Activated naive CD4-positive, alpha-beta T cell treated with anti-CD3 and anti-CD28 coated beads for 36 hours (primary cell): ENCODE measurements at regions not wholly inside any gene's neighbourhood (a gene's known extent, or its start where the extent isn't known, plus 50 kb on each side); places are given as distances from the start of the nearest gene placed in this dataset.

Experiments
- CTCF ChIA-PET: fragments of 350-600 bp; sonication (Branson Sonifier 250); formaldehyde crosslinking; loops from one replicate; lab custom pipeline; 2021; ENCODE audit warnings: antibody characterized with exemption; lab: Charles Lee
- DNase-seq: peaks from one replicate; pipeline ENCODE4 v3.0.0-alpha.2; 2020
- H3K27ac Mint-ChIP-seq: one replicate; pipeline ENCODE4 v1.8.0; 2021; ENCODE audit warnings: mild to moderate bottlenecking, mixed read lengths
- H3K27me3 Mint-ChIP-seq: one replicate; pipeline ENCODE4 v1.8.0; 2021; ENCODE audit warnings: low read depth, mixed read lengths
- H3K36me3 Mint-ChIP-seq: one replicate; pipeline ENCODE4 v1.8.0; 2021; ENCODE audit warnings: low read depth, mixed read lengths
- H3K4me1 Mint-ChIP-seq: one replicate; pipeline ENCODE4 v1.8.0; 2021; ENCODE audit warnings: low read depth, mixed read lengths
- H3K4me3 Mint-ChIP-seq: one replicate; pipeline ENCODE4 v1.8.0; 2021; ENCODE audit warnings: mild to moderate bottlenecking, moderate library complexity, mixed read lengths
- H3K9me3 Mint-ChIP-seq: one replicate; pipeline ENCODE4 v1.8.0; 2021; ENCODE audit warnings: mixed read lengths
- intact Hi-C: fragments of 100-400 bp; cut with micrococcal nuclease; formaldehyde crosslinking; loops from one replicate; pipeline ENCODE4 v1.15.1; 2023

DNA sequence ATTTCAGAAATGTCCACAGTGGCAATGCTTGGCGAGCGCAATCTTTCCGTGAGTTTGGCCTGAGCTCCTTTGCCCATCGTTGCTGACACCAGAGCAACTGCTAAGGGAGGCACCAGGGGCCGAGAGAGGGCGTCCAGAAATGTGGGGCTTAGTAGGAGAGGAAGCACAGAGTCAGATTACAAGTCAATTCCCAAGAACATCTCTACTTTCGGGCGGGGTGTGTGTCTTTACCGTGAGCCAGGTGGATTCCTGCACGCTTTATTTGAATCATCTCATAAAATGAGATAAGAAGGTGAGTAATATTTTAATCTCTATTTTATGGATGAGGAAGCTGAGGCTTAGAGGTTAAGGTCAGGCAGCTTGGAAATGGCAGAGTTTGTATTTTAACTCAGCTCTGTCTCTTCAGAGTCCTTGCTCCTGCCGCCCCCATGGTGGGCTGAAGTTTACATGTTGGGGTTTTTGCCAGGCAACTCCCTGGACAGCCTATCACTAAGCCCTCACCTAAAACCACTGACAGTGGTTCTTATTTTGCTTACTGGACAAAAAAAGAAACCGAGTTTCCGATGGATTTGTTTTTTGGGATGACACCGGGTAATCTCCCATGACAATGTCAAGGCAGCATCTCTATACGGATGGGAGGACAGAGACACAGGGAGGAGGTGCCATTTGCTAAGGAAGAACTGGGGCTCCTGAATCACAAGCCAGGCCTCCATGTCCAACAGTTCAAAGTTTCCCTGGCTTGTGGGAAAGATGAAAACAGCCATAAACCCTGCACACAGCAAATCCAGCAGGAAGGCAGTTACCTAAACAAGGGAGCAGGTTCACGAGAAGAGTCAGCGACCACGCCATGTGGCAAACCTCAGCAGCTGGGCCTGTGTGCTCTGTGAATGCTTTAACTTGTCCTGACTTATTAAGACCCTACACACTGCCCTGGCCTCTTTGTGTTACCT lies 112.6 kb upstream of the SLC24A3 start:
- Mint-ChIP-seq H3K27me3 (no peaks in the 10 kb centered on the region), H3K27ac (no peak overlapping the region), H3K36me3 (no peaks in the 10 kb centered on the region), H3K9me3 (no peaks in the 10 kb centered on the region), H3K4me1 (no peaks in the 10 kb centered on the region), H3K4me3 (no peak overlapping the region)
- intact Hi-C loops = no loop called here
- no peak for DNase-seq
- CTCF ChIA-PET = no interaction called here

- H3K36me3 Mint-ChIP-seq = no peaks in the 10 kb centered on the region
- H3K27ac Mint-ChIP-seq = no peak overlapping the region
- H3K9me3 Mint-ChIP-seq = no peaks in the 10 kb centered on the region
- intact Hi-C loops = no loop called here
- CTCF ChIA-PET = interaction anchor here (0.6 kb wide), 1 partner anchor 177 kb away, joined by 3 read pairs; no protein-coding TSS in a partner anchor
- DNase-seq = no peak
- no peaks in the 10 kb centered on the region for H3K27me3 Mint-ChIP-seq
- no peaks in the 10 kb centered on the region for H3K4me1 Mint-ChIP-seq
- H3K4me3 Mint-ChIP-seq = no peak overlapping the region
Observed at GRCh38 chr20:19100975-19101374, 111.5 kb upstream of the SLC24A3 start.

GRCh38 chr20:19104186-19104585 lies 108.3 kb upstream of the SLC24A3 start:
- no peaks in the 10 kb centered on the region for H3K27me3 Mint-ChIP-seq
- CTCF ChIA-PET = no interaction called here
- no peaks in the 10 kb centered on the region for H3K36me3 Mint-ChIP-seq
- H3K9me3 Mint-ChIP-seq = no peaks in the 10 kb centered on the region
- DNase-seq = no peak
- H3K27ac Mint-ChIP-seq = no peak overlapping the region
- H3K4me3 Mint-ChIP-seq = no peak overlapping the region
- H3K4me1 Mint-ChIP-seq = no peaks in the 10 kb centered on the region
- intact Hi-C loops = no loop called here

DNA sequence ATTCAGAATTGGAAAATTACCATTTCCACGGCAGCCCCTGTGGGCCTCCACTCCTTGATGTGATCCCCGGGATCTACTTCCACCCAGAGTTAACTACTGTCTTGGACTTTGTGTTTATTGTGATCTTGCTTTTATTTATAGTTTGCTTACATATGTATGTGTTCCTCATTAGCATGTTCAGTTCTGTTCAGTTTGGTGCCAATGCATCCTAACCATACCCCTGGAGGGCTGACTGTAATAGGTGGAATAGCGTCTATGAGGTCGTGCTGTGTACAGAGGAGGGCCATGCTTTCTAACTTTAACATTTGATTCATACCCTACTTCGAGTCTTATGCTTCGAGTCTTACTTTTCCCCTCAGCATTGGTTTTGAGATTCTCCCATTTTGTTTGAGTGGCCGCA lies 104.3 kb upstream of the SLC24A3 start:
- no peaks in the 10 kb centered on the region for H3K36me3 Mint-ChIP-seq
- H3K9me3 Mint-ChIP-seq = no peaks in the 10 kb centered on the region
- H3K27ac Mint-ChIP-seq = no peak overlapping the region
- CTCF ChIA-PET = no interaction called here
- H3K4me1 Mint-ChIP-seq = no peaks in the 10 kb centered on the region
- H3K27me3 Mint-ChIP-seq = no peaks in the 10 kb centered on the region
- no peak overlapping the region for H3K4me3 Mint-ChIP-seq
- intact Hi-C loops = no loop called here
- no peak for DNase-seq

DNA sequence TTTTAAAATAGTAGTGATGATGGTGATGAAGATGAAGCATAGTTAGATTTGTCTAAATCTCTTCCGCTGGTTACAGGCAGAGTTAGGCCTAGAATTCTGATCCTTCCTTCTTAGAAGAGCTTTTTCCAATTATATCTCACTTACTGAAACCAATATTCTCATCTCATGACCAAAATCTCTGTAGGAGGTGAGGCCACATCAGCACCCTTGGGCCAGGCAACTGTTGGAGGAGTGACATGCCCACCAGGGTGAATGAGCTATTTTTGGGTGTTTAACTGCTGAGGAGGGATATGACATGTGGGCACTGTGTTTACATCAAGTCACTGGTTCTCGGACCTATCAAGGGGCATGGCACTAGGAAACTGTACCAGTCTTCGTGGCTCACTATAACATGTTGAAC lies 102.2 kb upstream of the SLC24A3 start:
- Mint-ChIP-seq H3K27ac (no peak overlapping the region), H3K27me3 (no peaks in the 10 kb centered on the region), H3K9me3 (no peaks in the 10 kb centered on the region), H3K36me3 (no peaks in the 10 kb centered on the region), H3K4me1 (no peaks in the 10 kb centered on the region), H3K4me3 (no peak overlapping the region)
- intact Hi-C loops = no loop called here
- CTCF ChIA-PET = no interaction called here
- DNase-seq = no peak

DNA sequence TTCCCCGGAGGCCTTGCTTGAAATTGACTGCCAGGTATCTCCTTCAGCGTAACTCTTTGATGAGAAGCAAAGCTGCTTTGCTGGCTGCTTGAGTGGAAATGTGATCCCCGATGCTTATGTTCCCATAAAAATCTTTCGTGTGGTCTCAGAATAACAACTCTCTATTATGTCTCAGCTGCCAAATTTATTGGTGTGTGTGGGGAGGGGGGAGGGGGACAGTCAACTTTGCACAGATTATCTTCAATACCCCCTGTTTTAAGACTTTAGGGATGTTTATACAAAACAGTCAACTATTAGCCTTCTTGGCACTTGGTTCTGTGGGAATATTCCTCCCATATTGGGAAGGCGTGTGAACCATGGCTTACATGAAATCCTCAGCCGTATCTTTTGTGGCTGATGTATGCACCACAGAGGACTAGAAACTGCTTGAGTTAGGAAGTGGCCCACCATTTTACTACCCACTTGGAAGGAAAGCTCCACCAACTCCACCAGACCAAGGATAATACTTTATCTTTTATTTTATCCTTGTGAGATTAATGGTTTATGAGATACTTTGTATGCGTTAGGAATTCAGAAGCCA lies 101.5 kb upstream of the SLC24A3 start:
- CTCF ChIA-PET = no interaction called here
- no peaks in the 10 kb centered on the region for H3K27me3 Mint-ChIP-seq
- no peaks in the 10 kb centered on the region for H3K36me3 Mint-ChIP-seq
- H3K27ac Mint-ChIP-seq = no peak overlapping the region
- no peak overlapping the region for H3K4me3 Mint-ChIP-seq
- no peaks in the 10 kb centered on the region for H3K9me3 Mint-ChIP-seq
- intact Hi-C loops = no loop called here
- DNase-seq = no peak
- no peaks in the 10 kb centered on the region for H3K4me1 Mint-ChIP-seq

DNA sequence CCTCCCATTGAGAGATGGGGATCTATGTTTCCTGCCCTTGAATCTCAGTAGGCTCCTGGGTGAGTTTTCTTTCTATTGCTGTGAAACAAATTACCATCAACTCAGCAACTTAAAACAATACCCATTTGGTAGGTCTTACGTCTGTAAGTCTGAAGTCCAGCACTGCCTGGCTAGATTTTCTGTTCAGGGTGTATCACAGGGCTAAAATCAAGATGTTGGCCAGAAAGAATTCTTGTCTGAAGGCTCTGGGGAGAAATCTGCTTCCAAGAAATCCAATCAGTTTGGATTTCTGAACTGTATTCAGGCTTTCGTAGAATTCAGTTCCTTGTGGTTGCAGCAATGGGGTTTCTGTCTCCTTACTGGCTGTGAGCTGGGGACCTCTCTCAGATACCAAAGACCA lies 99.6 kb upstream of the SLC24A3 start:
- Mint-ChIP-seq H3K4me1 (no peaks in the 10 kb centered on the region), H3K36me3 (no peaks in the 10 kb centered on the region), H3K27ac (no peak overlapping the region), H3K4me3 (no peak overlapping the region), H3K27me3 (no peaks in the 10 kb centered on the region), H3K9me3 (no peaks in the 10 kb centered on the region)
- DNase-seq = no peak
- CTCF ChIA-PET = no interaction called here
- intact Hi-C loops = no loop called here

GRCh38 chr20:19113343-19113930 lies 99.0 kb upstream of the SLC24A3 start:
- Mint-ChIP-seq H3K27me3 (no peaks in the 10 kb centered on the region), H3K4me3 (no peak overlapping the region), H3K36me3 (no peaks in the 10 kb centered on the region), H3K27ac (no peak overlapping the region), H3K9me3 (no peaks in the 10 kb centered on the region), H3K4me1 (no peaks in the 10 kb centered on the region)
- DNase-seq = no peak
- CTCF ChIA-PET = no interaction called here
- intact Hi-C loops = no loop called here

DNA sequence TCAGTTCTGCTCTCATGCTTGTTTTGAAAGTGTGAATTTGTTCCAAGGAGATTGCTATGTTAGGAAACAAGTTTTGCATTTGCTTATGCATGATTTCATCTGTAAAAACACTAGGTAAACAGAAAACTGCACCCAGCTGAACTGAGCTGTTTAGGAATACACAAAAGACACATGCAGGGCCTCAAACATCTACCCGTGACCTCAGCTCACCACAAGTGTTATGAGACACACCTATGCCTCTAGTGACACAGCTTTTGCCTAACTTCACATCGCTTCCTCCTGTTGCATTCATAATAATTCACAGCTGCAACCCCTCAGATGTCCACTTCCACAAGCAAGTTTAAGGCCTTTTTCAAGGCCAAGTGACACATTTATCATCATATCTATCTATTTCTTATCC lies 98.0 kb upstream of the SLC24A3 start:
- Mint-ChIP-seq H3K27ac (no peak overlapping the region), H3K36me3 (no peaks in the 10 kb centered on the region), H3K27me3 (no peaks in the 10 kb centered on the region), H3K4me1 (no peaks in the 10 kb centered on the region), H3K9me3 (no peaks in the 10 kb centered on the region), H3K4me3 (no peak overlapping the region)
- CTCF ChIA-PET = no interaction called here
- intact Hi-C loops = no loop called here
- no peak for DNase-seq

GRCh38 chr20:19115581-19115980 lies 96.9 kb upstream of the SLC24A3 start:
- H3K36me3 Mint-ChIP-seq = no peaks in the 10 kb centered on the region
- CTCF ChIA-PET = no interaction called here
- no peaks in the 10 kb centered on the region for H3K27me3 Mint-ChIP-seq
- H3K27ac Mint-ChIP-seq = no peak overlapping the region
- no peaks in the 10 kb centered on the region for H3K4me1 Mint-ChIP-seq
- intact Hi-C loops = no loop called here
- no peak for DNase-seq
- no peak overlapping the region for H3K4me3 Mint-ChIP-seq
- H3K9me3 Mint-ChIP-seq = no peaks in the 10 kb centered on the region

GRCh38 chr20:19120011-19120410 lies 92.4 kb upstream of the SLC24A3 start:
- CTCF ChIA-PET = no interaction called here
- intact Hi-C loops = no loop called here
- no peak for DNase-seq
- Mint-ChIP-seq H3K4me3 (no peak overlapping the region), H3K4me1 (no peaks in the 10 kb centered on the region), H3K9me3 (no peaks in the 10 kb centered on the region), H3K27ac (no peak overlapping the region), H3K36me3 (no peaks in the 10 kb centered on the region), H3K27me3 (no peaks in the 10 kb centered on the region)

DNA sequence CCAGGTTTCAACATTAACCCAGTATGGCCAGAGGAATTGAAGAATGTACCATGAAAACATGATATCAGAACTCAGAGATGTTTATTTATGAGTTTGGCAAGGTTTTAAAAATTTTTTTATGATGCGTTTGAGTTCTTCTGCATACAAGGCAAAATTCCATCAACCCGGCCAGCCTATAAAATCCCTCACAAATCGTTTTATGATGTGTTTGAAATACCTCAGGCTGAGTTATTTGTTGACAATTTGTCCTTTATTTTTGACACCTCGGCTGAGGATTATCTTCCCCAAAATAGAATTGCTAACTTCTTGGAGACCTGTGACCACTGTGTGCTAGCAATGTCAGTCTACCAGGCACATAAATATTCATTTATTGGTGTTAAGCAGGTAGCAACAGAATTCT lies 91.9 kb upstream of the SLC24A3 start:
- no peaks in the 10 kb centered on the region for H3K4me1 Mint-ChIP-seq
- intact Hi-C loops = no loop called here
- CTCF ChIA-PET = no interaction called here
- H3K4me3 Mint-ChIP-seq = no peak overlapping the region
- H3K27ac Mint-ChIP-seq = no peak overlapping the region
- H3K27me3 Mint-ChIP-seq = no peaks in the 10 kb centered on the region
- no peak for DNase-seq
- no peaks in the 10 kb centered on the region for H3K9me3 Mint-ChIP-seq
- no peaks in the 10 kb centered on the region for H3K36me3 Mint-ChIP-seq

DNA sequence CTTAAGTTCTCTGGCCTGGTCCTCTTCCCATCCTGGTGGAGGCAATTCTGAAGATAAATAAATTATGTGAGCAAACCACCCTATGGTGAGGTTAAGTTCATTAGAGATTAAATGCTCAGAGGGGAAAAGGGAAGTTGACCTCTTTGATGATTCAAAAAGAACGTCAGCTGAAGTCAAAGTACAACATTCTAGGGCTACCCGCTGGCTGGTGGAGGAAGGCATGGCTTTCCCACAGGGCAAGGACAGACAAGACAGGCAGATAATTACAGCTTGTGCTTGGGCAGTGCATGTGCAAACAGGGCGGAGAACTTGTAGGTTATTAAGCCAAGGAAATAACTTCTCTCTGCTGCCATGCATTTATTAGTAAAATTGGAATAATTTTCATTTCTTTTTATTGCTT lies 91.0 kb upstream of the SLC24A3 start:
- Mint-ChIP-seq H3K4me3 (no peak overlapping the region), H3K27me3 (no peaks in the 10 kb centered on the region), H3K27ac (no peak overlapping the region), H3K4me1 (no peaks in the 10 kb centered on the region), H3K9me3 (no peaks in the 10 kb centered on the region), H3K36me3 (no peaks in the 10 kb centered on the region)
- DNase-seq = no peak
- CTCF ChIA-PET = no interaction called here
- intact Hi-C loops = no loop called here
